ENCODE measurements at regions not wholly inside any gene's neighbourhood (a gene's known extent, or its start where the extent isn't known, plus 50 kb on each side); places are given as distances from the start of the nearest gene placed in this dataset.
A peak's percentile ranks its signal among the peaks of the same experiment; 100 is the strongest.

DNA sequence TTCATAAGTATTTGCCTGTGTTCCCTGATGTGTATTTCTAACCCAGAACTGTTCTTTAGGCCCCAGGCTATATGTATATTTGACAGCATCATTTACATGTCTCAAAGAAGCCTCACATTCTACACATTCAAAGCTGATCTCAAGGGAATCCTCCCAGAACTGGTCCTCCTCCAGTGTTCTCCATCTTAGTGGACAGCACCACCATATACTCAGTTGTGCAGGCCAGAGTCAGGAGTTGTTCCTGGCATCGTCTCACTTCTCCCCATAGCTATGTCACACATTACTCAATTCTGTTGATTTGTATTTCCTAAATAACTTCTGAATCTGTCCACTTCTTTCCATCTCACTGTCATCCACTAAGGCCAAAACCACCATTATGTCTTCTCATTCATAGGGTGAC, 82.8 kb upstream of the TRPC3 start:
- DNase-seq (ENCODE audit: low read depth in 2 of 2), result no peak

GRCh38 chr4:122027203-122027602, 75.3 kb upstream of the TRPC3 start:
- no peak for DNase-seq (ENCODE audit: low read depth in 2 of 2)

GRCh38 chr4:122017296-122017695, 65.4 kb upstream of the TRPC3 start:
- peak in 1 of 2 experiments; percentile 40 for DNase-seq (ENCODE audit: low read depth in 2 of 2)

DNA sequence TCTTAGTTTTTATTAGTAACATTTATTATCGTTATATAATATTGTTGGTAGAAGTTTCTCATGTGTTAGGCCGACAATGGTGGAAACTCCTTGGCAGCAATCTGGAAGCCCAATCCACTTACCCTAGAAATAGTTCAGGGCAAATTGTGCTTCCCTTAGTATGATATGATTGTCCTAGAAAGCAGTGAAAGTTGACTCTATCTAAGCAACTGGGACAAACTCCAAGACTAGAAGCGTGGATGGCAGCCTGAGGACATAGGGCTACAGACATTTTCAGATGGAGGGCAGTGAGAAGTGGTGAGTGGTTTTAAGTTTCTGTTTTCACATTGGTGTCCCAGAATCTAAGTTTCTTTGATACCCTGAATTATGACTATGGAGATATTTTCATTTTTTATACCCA, 63.3 kb upstream of the TRPC3 start:
- DNase-seq (ENCODE audit: low read depth in 2 of 2), result no peak

DNA sequence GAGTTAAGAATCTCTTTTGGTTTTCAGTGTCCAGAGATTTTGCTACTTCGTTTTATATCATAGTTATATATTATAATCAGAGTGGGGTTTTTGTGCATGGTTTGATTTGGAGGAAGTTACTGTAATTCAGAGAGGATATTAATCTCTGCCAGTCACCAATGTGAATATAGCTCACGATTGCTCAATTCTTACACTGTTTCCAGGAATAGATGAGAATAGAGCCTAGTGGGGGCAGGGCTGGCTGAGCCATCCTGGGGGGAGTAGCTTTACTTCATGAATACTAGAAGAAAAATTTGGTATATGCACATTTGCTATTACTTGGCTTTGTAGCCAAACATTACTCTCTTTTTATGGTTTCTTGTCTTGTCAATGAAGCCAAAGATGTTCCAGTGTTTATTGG, 60.9 kb upstream of the TRPC3 start:
- peak; percentile 83 to 88 for DNase-seq (ENCODE audit: low read depth in 2 of 2)

GRCh38 chr4:122010610-122011009, 58.8 kb upstream of the TRPC3 start:
- peak; percentile 83 to 86 for DNase-seq (ENCODE audit: low read depth in 2 of 2)

DNA sequence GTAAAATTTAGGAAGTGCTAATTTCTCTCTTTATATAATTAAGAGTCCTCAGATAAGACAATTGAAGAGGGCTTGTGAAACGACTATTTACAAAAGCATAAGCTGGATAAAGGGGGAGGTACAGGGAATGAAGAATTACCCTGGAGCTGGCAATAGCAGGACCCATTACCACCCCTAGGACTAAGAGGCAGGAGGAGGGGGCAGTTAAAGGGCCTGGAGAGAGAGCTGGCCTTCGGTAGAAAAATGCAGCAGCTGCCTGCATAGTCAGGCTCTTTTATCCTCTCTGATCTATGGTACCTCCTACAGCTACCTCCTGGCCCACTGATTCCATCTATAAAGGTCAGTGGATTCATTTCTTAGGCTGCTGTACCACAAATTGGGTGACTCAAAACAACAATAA, 57.7 kb upstream of the TRPC3 start:
- DNase-seq (ENCODE audit: low read depth in 2 of 2), result no peak

DNA sequence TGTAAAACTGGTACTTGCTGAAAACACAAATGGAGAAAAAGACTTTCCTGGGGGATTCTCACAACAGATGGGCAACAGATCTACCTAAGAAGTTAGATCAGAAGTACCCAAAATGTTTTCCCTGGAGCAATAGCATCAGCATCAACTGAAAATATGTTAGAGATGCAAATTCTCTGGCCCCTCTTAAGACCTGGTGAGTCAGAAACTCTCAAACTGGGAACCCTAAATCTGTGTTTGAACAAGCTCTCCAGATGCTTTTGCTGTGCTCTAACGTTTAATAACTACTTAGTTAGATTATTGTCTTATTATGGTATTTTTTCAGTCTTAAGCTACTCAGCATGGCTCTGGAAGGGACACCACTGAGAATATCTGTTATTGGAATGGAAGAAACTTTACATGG, 55.2 kb upstream of the TRPC3 start:
- DNase-seq (ENCODE audit: low read depth in 2 of 2), result no peak

- peak; percentile 65 to 67 for DNase-seq (ENCODE audit: low read depth in 2 of 2)
Observed at GRCh38 chr4:122005064-122005755, 53.4 kb upstream of the TRPC3 start.

DNA sequence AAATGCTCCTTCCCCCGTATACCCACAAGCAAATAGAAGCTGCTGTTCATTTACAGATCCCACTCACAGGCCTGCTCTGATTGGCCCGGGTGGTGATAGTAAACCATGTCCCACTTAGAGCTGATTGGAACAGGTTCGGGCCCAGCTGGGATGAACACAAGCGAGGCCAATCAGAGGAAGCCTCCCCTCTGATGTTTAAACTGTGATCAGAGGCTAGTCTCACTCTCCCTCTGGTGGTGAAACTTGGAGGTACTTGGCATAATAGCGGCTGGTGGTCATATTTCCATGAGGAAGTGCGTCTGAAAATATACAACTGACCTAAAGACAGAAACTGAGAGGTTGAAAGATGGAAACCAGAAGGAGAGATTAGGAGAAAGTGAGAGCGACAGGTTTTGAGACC, 51.5 kb upstream of the TRPC3 start:
- DNase-seq (ENCODE audit: low read depth in 2 of 2), result no peak
